Activated CD4-positive, alpha-beta T cell treated with anti-CD3 and anti-CD28 coated beads, Interleukin-2, amount 10 ng/mL, durations not matched to agents 7 days and 5 days (primary cell): ENCODE measurements at regions not wholly inside any gene's neighbourhood (a gene's known extent, or its start where the extent isn't known, plus 50 kb on each side); places are given as distances from the start of the nearest gene placed in this dataset.
"Not testable (repeated sequence)": the region's sequence is repeated elsewhere in the genome, so short reads cannot be mapped to it uniquely, and the experiment has no call there.

Experiments
- CTCF ChIA-PET: fragments of 350-600 bp; sonication (Branson Sonifier 250); formaldehyde crosslinking; loops from one replicate; lab custom pipeline; 2021; ENCODE audit warnings: antibody characterized with exemption; lab: Charles Lee
- POLR2A ChIA-PET: fragments of 350-600 bp; sonication (Branson Sonifier 250); formaldehyde crosslinking; loops from one replicate; lab custom pipeline; 2021; ENCODE audit warnings: antibody characterized with exemption; lab: Charles Lee
- DNase-seq: peaks from one replicate; pipeline ENCODE4 v3.0.0-alpha.2; 2020
- H3K27ac Mint-ChIP-seq: one replicate; pipeline ENCODE4 v1.8.0; 2021; ENCODE audit warnings: mild to moderate bottlenecking, moderate library complexity, mixed read lengths
- H3K27me3 Mint-ChIP-seq: one replicate; pipeline ENCODE4 v1.8.0; 2021; ENCODE audit warnings: mixed read lengths
- H3K36me3 Mint-ChIP-seq: one replicate; pipeline ENCODE4 v1.8.0; 2021; ENCODE audit warnings: low read depth, mixed read lengths
- H3K4me1 Mint-ChIP-seq: one replicate; pipeline ENCODE4 v1.8.0; 2021; ENCODE audit warnings: mixed read lengths
- H3K4me3 Mint-ChIP-seq: one replicate; pipeline ENCODE4 v1.8.0; 2021; ENCODE audit warnings: mild to moderate bottlenecking, moderate library complexity, mixed read lengths
- H3K9me3 Mint-ChIP-seq: one replicate; pipeline ENCODE4 v1.8.0; 2021; ENCODE audit warnings: mixed read lengths

GRCh38 chr5:162696272-162696671 lies 628.7 kb downstream of the GABRG2 start:
- POLR2A ChIA-PET, CTCF ChIA-PET, H3K4me1 Mint-ChIP-seq, H3K4me3 Mint-ChIP-seq, H3K27me3 Mint-ChIP-seq, H3K27ac Mint-ChIP-seq, DNase-seq, H3K36me3 Mint-ChIP-seq: not testable (repeated sequence)
- peaks cover 12% of the 10 kb centered on the region for H3K9me3 Mint-ChIP-seq

- Mint-ChIP-seq H3K4me3 (no peak overlapping the region), H3K27me3 (no peaks in the 10 kb centered on the region), H3K27ac (no peak overlapping the region), H3K4me1 (no peaks in the 10 kb centered on the region), H3K36me3 (no peaks in the 10 kb centered on the region), H3K9me3 (peaks cover 12% of the 10 kb centered on the region)
- ChIA-PET POLR2A (no interaction called here), CTCF (no interaction called here)
- DNase-seq, result no peak
Measured at GRCh38 chr5:162699361-162699760, 631.8 kb downstream of the GABRG2 start.

- H3K4me1 Mint-ChIP-seq, result no peaks in the 10 kb centered on the region
- no peaks in the 10 kb centered on the region for H3K27me3 Mint-ChIP-seq
- H3K27ac Mint-ChIP-seq, result no peak overlapping the region
- no peaks in the 10 kb centered on the region for H3K36me3 Mint-ChIP-seq
- H3K4me3 Mint-ChIP-seq, result no peak overlapping the region
- DNase-seq, result no peak
- ChIA-PET CTCF (no interaction called here), POLR2A (no interaction called here)
- H3K9me3 Mint-ChIP-seq, result peaks cover 2% of the 10 kb centered on the region
Measured at GRCh38 chr5:162703914-162704313, 636.3 kb downstream of the GABRG2 start.

GRCh38 chr5:162711244-162711643 lies 643.7 kb downstream of the GABRG2 start:
- Mint-ChIP-seq H3K9me3 (peaks cover 10% of the 10 kb centered on the region), H3K27me3 (no peaks in the 10 kb centered on the region), H3K4me1 (no peaks in the 10 kb centered on the region), H3K27ac (no peak overlapping the region), H3K36me3 (no peaks in the 10 kb centered on the region), H3K4me3 (no peak overlapping the region)
- ChIA-PET POLR2A (no interaction called here), CTCF (no interaction called here)
- DNase-seq, result no peak

GRCh38 chr5:162719720-162720119 lies 652.1 kb downstream of the GABRG2 start:
- DNase-seq, result no peak
- ChIA-PET CTCF (no interaction called here), POLR2A (no interaction called here)
- no peaks in the 10 kb centered on the region for H3K4me1 Mint-ChIP-seq
- H3K36me3 Mint-ChIP-seq, result no peaks in the 10 kb centered on the region
- H3K27me3 Mint-ChIP-seq, result no peaks in the 10 kb centered on the region
- H3K9me3 Mint-ChIP-seq, result peaks cover 7% of the 10 kb centered on the region
- no peak overlapping the region for H3K4me3 Mint-ChIP-seq
- H3K27ac Mint-ChIP-seq, result no peak overlapping the region

GRCh38 chr5:162721125-162721524 lies 653.6 kb downstream of the GABRG2 start:
- DNase-seq, result no peak
- H3K27me3 Mint-ChIP-seq, result no peaks in the 10 kb centered on the region
- no peak overlapping the region for H3K27ac Mint-ChIP-seq
- ChIA-PET POLR2A (no interaction called here), CTCF (no interaction called here)
- H3K4me1 Mint-ChIP-seq, result no peaks in the 10 kb centered on the region
- no peak overlapping the region for H3K4me3 Mint-ChIP-seq
- H3K9me3 Mint-ChIP-seq, result peaks cover 8% of the 10 kb centered on the region
- H3K36me3 Mint-ChIP-seq, result no peaks in the 10 kb centered on the region

GRCh38 chr5:162752612-162753011 lies 684.8 kb upstream of the CCNG1 start:
- CTCF ChIA-PET, result no interaction called here
- POLR2A ChIA-PET, result no interaction called here
- Mint-ChIP-seq H3K4me3 (no peak overlapping the region), H3K4me1 (no peaks in the 10 kb centered on the region), H3K36me3 (no peaks in the 10 kb centered on the region), H3K27me3 (no peaks in the 10 kb centered on the region), H3K9me3 (peaks cover 6% of the 10 kb centered on the region), H3K27ac (no peak overlapping the region)
- DNase-seq, result no peak

GRCh38 chr5:162762119-162762518 lies 675.3 kb upstream of the CCNG1 start:
- ChIA-PET POLR2A (no interaction called here), CTCF (no interaction called here)
- Mint-ChIP-seq H3K9me3 (peaks cover 3% of the 10 kb centered on the region), H3K4me1 (no peaks in the 10 kb centered on the region), H3K36me3 (no peaks in the 10 kb centered on the region), H3K27me3 (no peaks in the 10 kb centered on the region), H3K27ac (no peak overlapping the region), H3K4me3 (no peak overlapping the region)
- DNase-seq, result no peak

- Mint-ChIP-seq H3K4me1 (no peaks in the 10 kb centered on the region), H3K27ac (no peak overlapping the region), H3K36me3 (no peaks in the 10 kb centered on the region), H3K27me3 (no peaks in the 10 kb centered on the region), H3K4me3 (no peak overlapping the region), H3K9me3 (peaks cover 3% of the 10 kb centered on the region)
- CTCF ChIA-PET, result interaction anchor here (0.7 kb wide), 1 partner anchor 181 kb away, joined by 3 read pairs; no protein-coding TSS in a partner anchor
- POLR2A ChIA-PET, result no interaction called here
- no peak for DNase-seq
Measured at GRCh38 chr5:162769019-162769418, 668.4 kb upstream of the CCNG1 start.

GRCh38 chr5:162785673-162786072 lies 651.7 kb upstream of the CCNG1 start:
- H3K4me3 Mint-ChIP-seq, result no peak overlapping the region
- H3K27ac Mint-ChIP-seq, result no peak overlapping the region
- H3K4me1 Mint-ChIP-seq, result no peaks in the 10 kb centered on the region
- H3K27me3 Mint-ChIP-seq, result no peaks in the 10 kb centered on the region
- no peak for DNase-seq
- CTCF ChIA-PET, result no interaction called here
- no peaks in the 10 kb centered on the region for H3K36me3 Mint-ChIP-seq
- POLR2A ChIA-PET, result no interaction called here
- H3K9me3 Mint-ChIP-seq, result peaks cover 3% of the 10 kb centered on the region

GRCh38 chr5:162786234-162786633 lies 651.2 kb upstream of the CCNG1 start:
- Mint-ChIP-seq H3K9me3 (peaks cover 3% of the 10 kb centered on the region), H3K27ac (no peak overlapping the region), H3K27me3 (no peaks in the 10 kb centered on the region), H3K36me3 (no peaks in the 10 kb centered on the region), H3K4me3 (no peak overlapping the region), H3K4me1 (no peaks in the 10 kb centered on the region)
- POLR2A ChIA-PET, result no interaction called here
- no peak for DNase-seq
- CTCF ChIA-PET, result no interaction called here

- Mint-ChIP-seq H3K27ac (no peak overlapping the region), H3K4me1 (no peaks in the 10 kb centered on the region), H3K9me3 (no peaks in the 10 kb centered on the region), H3K27me3 (no peaks in the 10 kb centered on the region), H3K4me3 (no peak overlapping the region), H3K36me3 (no peaks in the 10 kb centered on the region)
- no peak for DNase-seq
- POLR2A ChIA-PET, result no interaction called here
- CTCF ChIA-PET, result interaction anchor here (1.4 kb wide), 1 partner anchor 33 kb away, joined by 3 read pairs; no protein-coding TSS in a partner anchor
Measured at GRCh38 chr5:162796507-162796906, 640.9 kb upstream of the CCNG1 start.

GRCh38 chr5:162800301-162800700 lies 637.1 kb upstream of the CCNG1 start:
- Mint-ChIP-seq H3K4me1 (no peaks in the 10 kb centered on the region), H3K36me3 (no peaks in the 10 kb centered on the region), H3K4me3 (no peak overlapping the region), H3K9me3 (no peaks in the 10 kb centered on the region), H3K27me3 (no peaks in the 10 kb centered on the region), H3K27ac (no peak overlapping the region)
- CTCF ChIA-PET, result no interaction called here
- POLR2A ChIA-PET, result no interaction called here
- DNase-seq, result no peak

- DNase-seq, result no peak
- CTCF ChIA-PET, result no interaction called here
- Mint-ChIP-seq H3K9me3 (no peaks in the 10 kb centered on the region), H3K27ac (no peak overlapping the region), H3K27me3 (no peaks in the 10 kb centered on the region), H3K36me3 (no peaks in the 10 kb centered on the region), H3K4me1 (no peaks in the 10 kb centered on the region), H3K4me3 (no peak overlapping the region)
- POLR2A ChIA-PET, result no interaction called here
Measured at GRCh38 chr5:162801235-162801634, 636.2 kb upstream of the CCNG1 start.
